ENCODE measurements at regions not wholly inside any gene's neighbourhood (a gene's known extent, or its start where the extent isn't known, plus 50 kb on each side); places are given as distances from the start of the nearest gene placed in this dataset.
"Not testable (repeated sequence)": the region's sequence is repeated elsewhere in the genome, so short reads cannot be mapped to it uniquely, and the experiment has no call there.

GRCh38 chr3:18234717-18235335 lies 190.3 kb downstream of the SATB1 start:
- DNase-seq: no peak

DNA sequence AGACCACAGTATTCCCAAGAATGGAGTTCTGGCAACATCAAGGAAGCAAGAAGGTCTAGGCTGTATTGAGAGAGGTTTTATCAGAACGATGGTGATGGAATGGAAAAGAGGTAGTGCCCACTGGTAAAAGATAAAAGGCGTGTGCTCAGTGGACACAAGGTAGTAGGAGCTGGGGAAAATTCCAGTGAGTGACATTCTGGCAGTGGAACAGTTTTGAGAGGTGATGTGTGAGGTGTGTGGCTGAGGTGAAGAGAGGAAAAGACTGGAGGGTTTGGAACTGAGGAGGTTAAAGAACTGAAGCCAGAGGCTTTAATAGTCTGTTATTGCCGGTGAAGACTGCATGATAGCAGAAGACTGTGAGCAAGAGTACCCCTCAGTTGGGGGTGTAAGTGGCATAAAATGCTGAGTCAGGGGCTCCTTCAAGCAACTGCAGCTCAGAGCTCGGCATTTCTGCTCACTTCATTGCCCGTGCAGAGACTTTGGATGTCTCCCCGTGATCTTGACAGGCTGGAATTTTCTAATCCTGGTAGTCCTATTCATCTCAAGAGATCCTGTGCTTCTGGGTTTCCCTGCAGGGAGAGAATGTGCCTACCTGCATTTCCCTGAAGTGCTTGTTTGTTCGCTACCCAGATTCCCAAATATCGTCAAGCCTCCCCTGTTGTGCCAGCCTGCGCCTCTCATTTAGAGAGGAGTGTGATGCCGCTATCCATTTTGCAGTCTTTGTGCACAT lies 191.0 kb downstream of the SATB1 start:
- no peak for DNase-seq

- no peak for DNase-seq
Measured at GRCh38 chr3:18232317-18232716, 192.8 kb downstream of the SATB1 start.

DNA sequence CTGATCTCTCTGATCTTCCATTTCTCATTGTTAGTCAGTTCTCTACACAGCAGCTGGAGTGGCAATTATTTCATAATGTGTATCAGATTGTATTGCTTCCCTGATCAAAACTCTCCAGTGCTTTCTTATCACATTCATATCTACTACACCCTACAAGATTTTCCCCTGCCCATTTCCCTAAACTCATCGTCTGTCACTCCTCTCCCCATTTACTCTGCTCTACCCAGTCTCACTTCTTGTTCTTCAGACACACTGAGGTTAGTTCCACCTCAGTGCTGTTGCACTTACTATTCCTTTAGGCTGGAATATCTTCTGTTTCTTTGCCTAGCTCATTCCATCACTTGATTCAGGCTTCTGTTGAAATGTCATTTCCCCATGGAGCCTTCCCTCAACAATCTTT lies 197.1 kb downstream of the SATB1 start:
- no peak for DNase-seq

- no peak for DNase-seq
Measured at GRCh38 chr3:18225709-18226108, 199.4 kb downstream of the SATB1 start.

GRCh38 chr3:18224426-18224825 lies 200.7 kb downstream of the SATB1 start:
- no peak for DNase-seq

DNA sequence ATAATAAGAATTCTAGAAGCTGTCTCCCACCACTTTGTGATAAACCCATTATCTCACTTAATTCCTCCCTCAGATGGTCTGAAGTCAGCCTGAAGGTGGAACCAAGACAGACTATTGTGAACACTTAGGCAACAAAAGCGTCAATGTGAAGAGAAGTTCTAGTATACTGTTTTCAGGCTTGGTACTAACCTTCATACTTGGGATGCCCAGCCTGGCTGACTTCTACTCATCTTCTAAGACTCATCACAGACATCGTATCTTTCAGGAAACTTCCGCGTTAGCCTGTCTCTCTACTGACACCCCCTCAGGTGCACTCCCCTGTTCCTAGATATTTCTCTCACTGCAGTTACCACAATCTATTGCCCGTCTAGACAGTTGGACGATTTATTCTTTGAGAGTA lies 201.2 kb downstream of the SATB1 start:
- no peak for DNase-seq

DNA sequence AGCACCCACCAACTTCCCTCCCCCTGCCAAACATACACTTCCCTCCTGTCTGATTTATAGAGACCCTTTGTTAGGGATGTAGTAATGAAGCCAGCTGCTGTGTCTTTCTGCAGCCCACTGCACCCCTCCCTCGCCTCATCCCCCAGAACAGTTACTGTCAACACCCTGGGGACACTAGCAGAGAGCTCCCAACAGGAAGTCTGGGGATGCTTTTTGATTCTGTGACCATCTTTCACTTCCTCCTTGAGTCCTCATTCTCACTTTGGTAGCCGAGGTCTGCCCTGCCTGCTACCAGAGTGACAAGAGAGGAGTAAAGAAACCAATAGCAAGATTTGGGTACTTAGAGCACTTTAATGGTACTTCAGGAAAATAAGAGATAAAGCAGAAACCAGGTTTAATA lies 201.6 kb downstream of the SATB1 start:
- no peak for DNase-seq

GRCh38 chr3:18222686-18223085 lies 202.5 kb downstream of the SATB1 start:
- DNase-seq: no peak

GRCh38 chr3:18217507-18218174 lies 207.5 kb downstream of the SATB1 start:
- DNase-seq: no peak

GRCh38 chr3:18216996-18217395 lies 208.1 kb downstream of the SATB1 start:
- no peak for DNase-seq

DNA sequence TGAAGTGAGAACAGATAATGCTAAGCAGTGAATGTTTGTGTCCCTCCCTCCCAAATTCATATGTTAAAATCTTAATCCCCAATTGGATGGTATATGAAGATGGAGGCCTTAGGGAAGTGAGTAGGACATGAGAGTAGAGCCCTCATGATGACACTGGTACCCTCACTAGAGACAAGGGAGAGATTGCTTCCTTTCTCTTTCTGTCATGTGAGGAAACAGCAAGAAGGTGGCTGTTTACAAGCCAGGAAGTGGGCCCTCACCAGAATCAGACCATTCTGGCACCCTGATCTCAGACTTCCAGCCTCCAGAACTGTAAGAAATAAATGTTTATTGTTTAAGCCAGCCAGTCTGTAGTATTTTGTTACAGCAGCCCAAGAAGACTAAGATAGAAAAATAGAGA lies 209.5 kb downstream of the SATB1 start:
- DNase-seq: no peak

- no peak for DNase-seq
Measured at GRCh38 chr3:18211116-18211515, 214.0 kb downstream of the SATB1 start.

GRCh38 chr3:18208856-18209255 lies 216.3 kb downstream of the SATB1 start:
- no peak for DNase-seq

GRCh38 chr3:18208091-18208490 lies 217.0 kb downstream of the SATB1 start:
- no peak for DNase-seq

DNA sequence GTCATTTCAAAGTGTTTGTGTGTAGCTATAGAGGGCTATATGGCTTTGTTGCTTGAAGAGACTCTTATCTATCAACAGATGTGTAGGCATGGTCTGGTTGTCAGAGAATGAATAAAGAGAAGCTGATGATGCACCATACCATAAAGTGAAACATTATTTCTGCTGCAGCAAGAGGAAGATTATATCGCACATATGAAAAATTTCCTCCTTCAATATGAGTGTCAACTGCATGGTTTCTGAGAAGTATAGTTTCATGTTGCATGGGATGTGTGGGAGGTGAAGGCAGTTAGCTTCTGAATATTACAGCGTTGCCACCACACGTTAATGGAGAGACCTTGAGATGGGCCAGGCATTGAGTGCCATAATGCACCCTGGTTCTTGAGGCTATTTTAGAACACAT lies 217.9 kb downstream of the SATB1 start:
- DNase-seq: no peak

- not testable (repeated sequence) for DNase-seq
Measured at GRCh38 chr3:18205701-18206100, 219.4 kb downstream of the SATB1 start.

GRCh38 chr3:18201315-18201714 lies 223.8 kb downstream of the SATB1 start:
- no peak for DNase-seq

- DNase-seq: no peak
Measured at GRCh38 chr3:18199757-18200156, 225.4 kb downstream of the SATB1 start.

GRCh38 chr3:18195836-18196235 lies 229.3 kb downstream of the SATB1 start:
- DNase-seq: no peak

- DNase-seq: no peak
Measured at GRCh38 chr3:18194431-18194830, 230.7 kb downstream of the SATB1 start.

DNA sequence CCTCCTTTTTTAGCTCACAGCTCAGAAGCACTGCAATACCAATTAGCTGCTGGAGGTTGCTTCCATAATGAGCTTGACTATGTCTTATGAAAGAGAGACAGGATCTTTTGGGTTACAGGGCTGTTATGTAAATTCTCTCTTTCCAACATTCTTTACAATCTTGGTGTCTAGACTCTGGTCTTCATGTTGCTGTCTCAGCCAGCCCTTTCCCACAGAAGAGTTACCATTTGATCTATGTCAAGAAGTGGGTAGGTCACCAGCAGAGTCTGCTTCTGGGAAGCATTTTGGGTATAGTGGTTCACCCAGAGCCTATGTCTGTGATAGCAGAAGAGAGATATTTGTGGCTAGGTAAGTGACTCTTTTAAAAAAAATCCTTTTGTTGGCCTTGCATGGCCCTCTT lies 234.5 kb downstream of the SATB1 start:
- no peak for DNase-seq

GRCh38 chr3:18189282-18190050 lies 235.7 kb downstream of the SATB1 start:
- DNase-seq: no peak

GRCh38 chr3:18188491-18188890 lies 236.6 kb downstream of the SATB1 start:
- no peak for DNase-seq
